Neural progenitor cell (in vitro differentiated cells): ENCODE measurements at regions not wholly inside any gene's neighbourhood (a gene's known extent, or its start where the extent isn't known, plus 50 kb on each side); places are given as distances from the start of the nearest gene placed in this dataset.

Source experiments
- DNase-seq: peaks from one replicate; pipeline ENCODE4 v3.0.0-alpha.2; 2016; ENCODE audit warnings: low spot score
- H2AFZ ChIP-seq: fragments of 200-600 bp; sonication (generic); replicated peaks from 2 replicates; pipeline ENCODE4 v1.6.1; 2016; ENCODE audit warnings: antibody characterized with exemption
- H3F3A ChIP-seq: fragments of 200-600 bp; sonication (generic); 2 replicates; pipeline ENCODE4 v1.6.1; 2016; ENCODE audit warnings: antibody characterized with exemption, low read depth
- H3K27ac ChIP-seq: fragments of 200-600 bp; sonication (generic); 2 replicates; pipeline ENCODE4 v1.5.1; 2016; ENCODE audit warnings: mild to moderate bottlenecking
- H3K27me3 ChIP-seq: fragments of 200-600 bp; sonication (generic); 2 replicates; pipeline ENCODE4 v1.6.1; 2016; ENCODE audit warnings: mild to moderate bottlenecking, moderate library complexity
- H3K36me3 ChIP-seq: fragments of 200-600 bp; sonication (generic); 2 replicates; pipeline ENCODE4 v1.5.1; 2016
- H3K4me1 ChIP-seq: fragments of 200-600 bp; sonication (generic); 2 replicates; pipeline ENCODE4 v1.6.1; 2016; ENCODE audit warnings: mixed run types
- H3K4me2 ChIP-seq: fragments of 200-600 bp; sonication (generic); 2 replicates; pipeline ENCODE4 v1.6.1; 2016
- H3K4me3 ChIP-seq: fragments of 200-600 bp; sonication (generic); 2 replicates; pipeline ENCODE4 v1.5.1; 2016
- H3K79me2 ChIP-seq: fragments of 200-600 bp; sonication (generic); 2 replicates; pipeline ENCODE4 v1.6.1; 2016; ENCODE audit warnings: low read depth
- H3K9ac ChIP-seq: fragments of 200-600 bp; sonication (generic); 2 replicates; pipeline ENCODE4 v1.6.1; 2016
- H3K9me3 ChIP-seq: fragments of 200-600 bp; sonication (generic); 2 replicates; pipeline ENCODE4 v1.5.1; 2016; ENCODE audit warnings: low read depth
- H4K20me1 ChIP-seq: fragments of 200-600 bp; sonication (generic); 2 replicates; pipeline ENCODE4 v1.6.1; 2016; ENCODE audit warnings: low read depth
- H3K27ac Mint-ChIP-seq: 3 replicates; pipeline ENCODE4 v1.8.0; 2021; ENCODE audit warnings: mixed read lengths
- H3K27me3 Mint-ChIP-seq: 2 replicates; pipeline ENCODE4 v1.8.0; 2022; ENCODE audit warnings: low read depth, mild to moderate bottlenecking, inconsistent platforms, moderate library complexity, mixed read lengths; ENCODE audit not compliant: insufficient read depth
- H3K36me3 Mint-ChIP-seq: 3 replicates; pipeline ENCODE4 v1.8.0; 2021; ENCODE audit warnings: mixed read lengths
- H3K4me1 Mint-ChIP-seq: 3 replicates; pipeline ENCODE4 v1.8.0; 2021; ENCODE audit warnings: mixed read lengths
- H3K4me3 Mint-ChIP-seq: 3 replicates; pipeline ENCODE4 v1.8.0; 2021; ENCODE audit warnings: mild to moderate bottlenecking, moderate library complexity, mixed read lengths
- H3K9me3 Mint-ChIP-seq: 3 replicates; pipeline ENCODE4 v1.8.0; 2020; ENCODE audit warnings: mixed read lengths
- EZH2 ChIP-seq: fragments of 200-600 bp; sonication (generic); IDR thresholded peaks from 2 replicates; pipeline ENCODE4 v1.6.1; 2017; ENCODE audit warnings: antibody characterized with exemption, mild to moderate bottlenecking, moderate library complexity
- EZH2phosphoT487 ChIP-seq: fragments of 200-600 bp; sonication (generic); IDR thresholded peaks from 2 replicates; pipeline ENCODE4 v1.6.1; 2017; ENCODE audit warnings: antibody characterized with exemption
- TF ChIP-seq, protein P1 (sequence below): fragments of 200-600 bp; sonication (generic); IDR thresholded peaks from 2 replicates; pipeline ENCODE4 v1.5.1; 2017; ENCODE audit warnings: antibody characterized with exemption, mild to moderate bottlenecking

DNA sequence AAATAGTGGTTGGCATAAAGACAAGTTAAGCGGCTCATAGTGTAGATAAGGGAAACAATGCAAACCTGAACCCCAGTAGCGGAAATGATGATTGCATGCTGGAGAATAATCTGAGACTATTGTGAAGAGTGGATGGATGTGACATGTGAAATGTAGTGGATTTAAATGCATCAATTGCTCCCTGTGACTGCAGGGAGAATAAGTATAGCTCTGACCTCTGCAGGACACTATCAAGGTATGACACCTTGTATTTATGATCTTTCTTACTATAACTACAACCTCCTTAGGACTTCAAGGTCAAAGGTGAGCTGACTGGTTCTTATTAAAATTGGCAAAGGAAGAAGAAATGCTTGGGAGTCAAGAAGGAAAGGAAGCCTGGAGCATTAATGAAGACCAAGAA is 285.6 kb downstream of the GRIN2B start:
- H3K4me1 Mint-ChIP-seq, result peaks cover 22% of the 10 kb centered on the region
- H3K4me2 ChIP-seq, result no peak overlapping the region
- no peaks in the 10 kb centered on the region for H3K27me3 ChIP-seq
- H3K9ac ChIP-seq, result no peak overlapping the region
- no peaks in the 10 kb centered on the region for H3K36me3 ChIP-seq
- no peaks in the 10 kb centered on the region for H3F3A ChIP-seq
- no peak overlapping the region for H3K4me3 ChIP-seq
- H3K27ac ChIP-seq, result no peak overlapping the region
- H2AFZ ChIP-seq, result no peak overlapping the region
- no peak for DNase-seq
- no peaks in the 10 kb centered on the region for H3K79me2 ChIP-seq
- H3K9me3 Mint-ChIP-seq, result peaks cover 3% of the 10 kb centered on the region
- H3K9me3 ChIP-seq, result no peaks in the 10 kb centered on the region
- no peaks in the 10 kb centered on the region for H4K20me1 ChIP-seq
- TF ChIP-seq, protein P1, sequence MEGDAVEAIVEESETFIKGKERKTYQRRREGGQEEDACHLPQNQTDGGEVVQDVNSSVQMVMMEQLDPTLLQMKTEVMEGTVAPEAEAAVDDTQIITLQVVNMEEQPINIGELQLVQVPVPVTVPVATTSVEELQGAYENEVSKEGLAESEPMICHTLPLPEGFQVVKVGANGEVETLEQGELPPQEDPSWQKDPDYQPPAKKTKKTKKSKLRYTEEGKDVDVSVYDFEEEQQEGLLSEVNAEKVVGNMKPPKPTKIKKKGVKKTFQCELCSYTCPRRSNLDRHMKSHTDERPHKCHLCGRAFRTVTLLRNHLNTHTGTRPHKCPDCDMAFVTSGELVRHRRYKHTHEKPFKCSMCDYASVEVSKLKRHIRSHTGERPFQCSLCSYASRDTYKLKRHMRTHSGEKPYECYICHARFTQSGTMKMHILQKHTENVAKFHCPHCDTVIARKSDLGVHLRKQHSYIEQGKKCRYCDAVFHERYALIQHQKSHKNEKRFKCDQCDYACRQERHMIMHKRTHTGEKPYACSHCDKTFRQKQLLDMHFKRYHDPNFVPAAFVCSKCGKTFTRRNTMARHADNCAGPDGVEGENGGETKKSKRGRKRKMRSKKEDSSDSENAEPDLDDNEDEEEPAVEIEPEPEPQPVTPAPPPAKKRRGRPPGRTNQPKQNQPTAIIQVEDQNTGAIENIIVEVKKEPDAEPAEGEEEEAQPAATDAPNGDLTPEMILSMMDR, result no peak
- TF ChIP-seq EZH2phosphoT487 (no peak), EZH2 (no peak)
- H3K36me3 Mint-ChIP-seq, result peaks cover under 1% of the 10 kb centered on the region
- no peak overlapping the region for H3K27ac Mint-ChIP-seq
- H3K4me3 Mint-ChIP-seq, result no peak overlapping the region
- H3K4me1 ChIP-seq, result peaks cover 11% of the 10 kb centered on the region
- H3K27me3 Mint-ChIP-seq, result peaks cover under 1% of the 10 kb centered on the region

DNA sequence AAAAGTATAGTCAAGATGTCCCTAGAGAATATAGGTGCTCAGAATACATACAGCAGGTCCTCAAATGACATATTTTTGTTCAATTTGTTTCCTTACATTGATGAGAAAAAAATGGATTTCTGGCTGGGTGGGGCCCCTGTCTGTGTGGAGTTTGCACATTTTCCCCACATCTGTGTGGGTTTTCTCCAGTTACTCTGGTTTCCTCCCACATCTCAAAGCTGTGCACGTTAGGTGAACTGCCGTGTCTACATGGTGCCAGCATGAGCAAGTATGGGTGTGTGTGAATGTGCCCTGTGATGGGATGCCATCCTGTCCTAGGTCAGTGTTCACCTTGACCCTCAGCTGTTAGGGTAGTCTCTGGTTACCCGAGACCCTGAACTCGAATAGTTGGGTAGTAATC is 289.1 kb downstream of the GRIN2B start:
- no peak overlapping the region for H3K27ac ChIP-seq
- TF ChIP-seq, protein P1, result no peak
- TF ChIP-seq EZH2phosphoT487 (no peak), EZH2 (no peak)
- no peak overlapping the region for H3K4me2 ChIP-seq
- H3K36me3 ChIP-seq, result no peaks in the 10 kb centered on the region
- no peak overlapping the region for H3K4me3 ChIP-seq
- H3K27me3 ChIP-seq, result no peaks in the 10 kb centered on the region
- no peak overlapping the region for H2AFZ ChIP-seq
- H3K4me1 Mint-ChIP-seq, result peaks cover 35% of the 10 kb centered on the region
- peaks cover 12% of the 10 kb centered on the region for H3K4me1 ChIP-seq
- no peak overlapping the region for H3K4me3 Mint-ChIP-seq
- no peaks in the 10 kb centered on the region for H3F3A ChIP-seq
- H3K36me3 Mint-ChIP-seq, result no peaks in the 10 kb centered on the region
- H4K20me1 ChIP-seq, result no peaks in the 10 kb centered on the region
- H3K27me3 Mint-ChIP-seq, result no peaks in the 10 kb centered on the region
- H3K9ac ChIP-seq, result no peak overlapping the region
- no peak overlapping the region for H3K27ac Mint-ChIP-seq
- no peaks in the 10 kb centered on the region for H3K9me3 ChIP-seq
- H3K79me2 ChIP-seq, result no peaks in the 10 kb centered on the region
- H3K9me3 Mint-ChIP-seq, result peaks cover 3% of the 10 kb centered on the region
- DNase-seq, result no peak

DNA sequence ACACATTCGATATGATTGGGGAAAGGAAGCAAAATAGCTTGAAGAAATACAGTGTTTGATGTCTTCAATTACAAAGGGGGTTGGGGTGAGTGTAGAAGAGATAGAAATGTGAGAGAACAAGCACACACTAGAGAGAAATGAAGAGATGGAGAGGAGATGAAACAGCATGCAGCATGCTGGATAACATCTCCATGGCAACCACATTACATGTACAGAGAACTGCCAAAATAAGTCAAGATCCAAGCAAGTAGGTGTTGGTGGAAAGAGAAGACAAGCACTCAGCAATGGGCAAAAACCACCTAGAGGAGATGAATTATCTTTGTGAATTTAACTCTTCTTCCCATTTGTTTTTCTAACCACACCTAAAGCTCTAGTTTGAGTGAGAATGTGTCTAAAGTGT is 289.8 kb downstream of the GRIN2B start:
- no peaks in the 10 kb centered on the region for H3K36me3 ChIP-seq
- H3F3A ChIP-seq, result no peaks in the 10 kb centered on the region
- H3K27ac Mint-ChIP-seq, result peak overlapping the region; percentile 1
- no peak overlapping the region for H3K27ac ChIP-seq
- TF ChIP-seq, protein P1, result no peak
- TF ChIP-seq EZH2, result no peak
- TF ChIP-seq EZH2phosphoT487, result no peak
- no peaks in the 10 kb centered on the region for H3K36me3 Mint-ChIP-seq
- peak overlapping the region; percentile 1 for H3K4me3 Mint-ChIP-seq
- H3K79me2 ChIP-seq, result no peaks in the 10 kb centered on the region
- no peaks in the 10 kb centered on the region for H3K9me3 ChIP-seq
- no peaks in the 10 kb centered on the region for H4K20me1 ChIP-seq
- H3K4me3 ChIP-seq, result no peak overlapping the region
- H2AFZ ChIP-seq, result no peak overlapping the region
- H3K4me1 ChIP-seq, result peaks cover 12% of the 10 kb centered on the region
- peak overlapping the region; percentile 52 for H3K4me2 ChIP-seq
- no peak for DNase-seq
- no peak overlapping the region for H3K9ac ChIP-seq
- no peaks in the 10 kb centered on the region for H3K27me3 Mint-ChIP-seq
- H3K27me3 ChIP-seq, result no peaks in the 10 kb centered on the region
- H3K9me3 Mint-ChIP-seq, result peaks cover 3% of the 10 kb centered on the region
- H3K4me1 Mint-ChIP-seq, result peaks cover 30% of the 10 kb centered on the region

DNA sequence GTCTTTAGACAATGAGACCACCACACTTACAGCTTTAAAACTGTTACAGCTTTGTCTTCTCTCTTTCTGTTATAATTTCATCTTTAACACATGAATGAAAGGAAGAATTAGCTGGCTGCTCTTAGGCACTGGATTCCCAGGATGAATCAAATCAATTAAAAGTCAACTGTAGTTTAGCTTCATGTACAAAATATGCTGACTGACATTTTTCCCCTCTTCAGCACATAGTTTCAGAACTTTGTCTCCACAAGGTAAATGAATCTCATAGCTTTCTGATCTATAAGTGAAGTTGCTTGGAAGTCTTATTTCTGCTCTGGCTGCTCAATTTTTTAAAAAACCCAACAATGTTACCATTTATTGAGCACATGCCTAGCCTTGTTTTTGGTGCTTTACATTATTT is 293.8 kb downstream of the GRIN2B start:
- Histone ChIP-seq H3K9me3 (no peaks in the 10 kb centered on the region), H3K27me3 (no peaks in the 10 kb centered on the region), H3K4me1 (peaks cover 12% of the 10 kb centered on the region), H3K4me2 (no peak overlapping the region), H3K36me3 (no peaks in the 10 kb centered on the region), H4K20me1 (no peaks in the 10 kb centered on the region), H3F3A (no peaks in the 10 kb centered on the region), H3K4me3 (no peak overlapping the region), H3K79me2 (no peaks in the 10 kb centered on the region), H2AFZ (no peak overlapping the region), H3K27ac (no peak overlapping the region), H3K9ac (no peak overlapping the region)
- no peaks in the 10 kb centered on the region for H3K27me3 Mint-ChIP-seq
- H3K36me3 Mint-ChIP-seq, result no peaks in the 10 kb centered on the region
- no peak for DNase-seq
- H3K4me3 Mint-ChIP-seq, result no peak overlapping the region
- peaks cover 27% of the 10 kb centered on the region for H3K4me1 Mint-ChIP-seq
- no peaks in the 10 kb centered on the region for H3K9me3 Mint-ChIP-seq
- TF ChIP-seq EZH2phosphoT487 (no peak), EZH2 (no peak)
- TF ChIP-seq, protein P1, result no peak
- no peak overlapping the region for H3K27ac Mint-ChIP-seq
